Mucosa of rectum (tissue), 2 donors: ENCODE measurements at regions not wholly inside any gene's neighbourhood (a gene's known extent, or its start where the extent isn't known, plus 50 kb on each side); places are given as distances from the start of the nearest gene placed in this dataset.
"Not testable (repeated sequence)": the region's sequence is repeated elsewhere in the genome, so short reads cannot be mapped to it uniquely, and the experiment has no call there.

Experiments
- H3K27ac ChIP-seq, 2 donors: one replicate each; pipeline ENCODE4 v1.7.0; 2013; ENCODE audit warnings: inconsistent platforms in 2 of 2, low read depth in 2 of 2, low read length in 2 of 2
- H3K27me3 ChIP-seq, 2 donors: one replicate each; pipeline ENCODE4 v1.7.0; 2013; ENCODE audit warnings: low read length in 2 of 2; ENCODE audit not compliant: control insufficient read depth in 2 of 2, insufficient read depth in 2 of 2
- H3K36me3 ChIP-seq, 2 donors: one replicate each; pipeline ENCODE4 v1.7.0; 2013; ENCODE audit warnings: low read length in 2 of 2; ENCODE audit not compliant: control insufficient read depth in 2 of 2, insufficient read depth in 2 of 2
- H3K4me1 ChIP-seq, 2 donors: one replicate each; pipeline ENCODE4 v1.7.0; 2013; ENCODE audit warnings: low read length in 2 of 2, mild to moderate bottlenecking in 1 of 2; ENCODE audit not compliant: control insufficient read depth in 2 of 2, insufficient read depth in 2 of 2
- H3K4me3 ChIP-seq, 2 donors: one replicate each; pipeline ENCODE4 v1.7.0; 2013; ENCODE audit warnings: low read length in 2 of 2
- H3K9ac ChIP-seq, 2 donors: one replicate each; pipeline ENCODE4 v1.7.0; 2013; ENCODE audit warnings: low read length in 2 of 2, low read depth in 1 of 2, mild to moderate bottlenecking in 1 of 2
- H3K9me3 ChIP-seq, 2 donors: one replicate each; pipeline ENCODE4 v1.7.0; 2013; ENCODE audit warnings: low read length in 2 of 2; ENCODE audit not compliant: control insufficient read depth in 2 of 2
- donor health status: healthy.
- donor health status: Normal muscosa, but diverticular disease.

- no peaks in the 10 kb centered on the region for H3K27me3 ChIP-seq
- H3K9me3 ChIP-seq: no peaks in the 10 kb centered on the region
- H3K4me1 ChIP-seq: no peaks in the 10 kb centered on the region
- H3K9ac ChIP-seq: no peak overlapping the region
- H3K4me3 ChIP-seq: no peak overlapping the region
- no peak overlapping the region for H3K27ac ChIP-seq
- H3K36me3 ChIP-seq: no peaks in the 10 kb centered on the region
These were observed 242.4 kb upstream of the GALNT5 start for GRCh38 chr2:157015015-157015575.

DNA sequence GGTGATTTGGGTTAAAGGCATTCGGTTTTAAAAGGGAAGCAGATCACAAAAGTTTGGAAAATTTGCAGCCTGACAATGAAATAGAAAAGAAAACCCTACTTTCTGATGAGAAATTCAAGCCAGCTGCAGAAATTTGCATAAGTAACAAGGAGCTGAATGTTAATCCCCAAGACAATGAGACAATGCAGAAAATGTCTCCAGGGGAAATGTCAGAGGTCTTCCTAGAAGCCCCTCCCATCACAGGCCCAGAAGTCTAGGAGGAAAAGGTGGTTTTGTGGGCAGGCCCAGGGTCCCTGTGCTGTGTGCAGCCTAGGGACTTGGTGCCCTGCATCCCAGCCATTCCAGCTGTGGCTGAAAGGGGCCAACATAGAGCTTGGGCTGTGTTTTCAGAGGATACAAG is 234.2 kb upstream of the GALNT5 start:
- H3K27me3 ChIP-seq, H3K36me3 ChIP-seq, H3K9ac ChIP-seq, H3K9me3 ChIP-seq, H3K4me1 ChIP-seq, H3K4me3 ChIP-seq, H3K27ac ChIP-seq: not testable (repeated sequence)

GRCh38 chr2:157024129-157024528 is 233.4 kb upstream of the GALNT5 start:
- H3K27me3 ChIP-seq: no peaks in the 10 kb centered on the region
- H3K4me1 ChIP-seq: no peaks in the 10 kb centered on the region
- H3K4me3 ChIP-seq: no peak overlapping the region
- no peaks in the 10 kb centered on the region for H3K36me3 ChIP-seq
- no peaks in the 10 kb centered on the region for H3K9me3 ChIP-seq
- H3K9ac ChIP-seq: no peak overlapping the region
- H3K27ac ChIP-seq: no peak overlapping the region

- H3K4me1 ChIP-seq: no peaks in the 10 kb centered on the region
- no peak overlapping the region for H3K4me3 ChIP-seq
- no peak overlapping the region for H3K9ac ChIP-seq
- H3K9me3 ChIP-seq: no peaks in the 10 kb centered on the region
- H3K36me3 ChIP-seq: no peaks in the 10 kb centered on the region
- no peaks in the 10 kb centered on the region for H3K27me3 ChIP-seq
- H3K27ac ChIP-seq: no peak overlapping the region
These were observed 225.5 kb upstream of the GALNT5 start for GRCh38 chr2:157032017-157032416.

GRCh38 chr2:157036726-157037125 is 220.8 kb upstream of the GALNT5 start:
- Histone ChIP-seq H3K36me3 (no peaks in the 10 kb centered on the region), H3K4me1 (no peaks in the 10 kb centered on the region), H3K4me3 (no peak overlapping the region), H3K9me3 (no peaks in the 10 kb centered on the region), H3K27ac (no peak overlapping the region), H3K9ac (no peak overlapping the region), H3K27me3 (no peaks in the 10 kb centered on the region)

GRCh38 chr2:157043786-157044185 is 213.7 kb upstream of the GALNT5 start:
- H3K36me3 ChIP-seq: no peaks in the 10 kb centered on the region
- no peak overlapping the region for H3K4me3 ChIP-seq
- H3K9me3 ChIP-seq: no peaks in the 10 kb centered on the region
- no peak overlapping the region for H3K9ac ChIP-seq
- no peaks in the 10 kb centered on the region for H3K4me1 ChIP-seq
- no peaks in the 10 kb centered on the region for H3K27me3 ChIP-seq
- H3K27ac ChIP-seq: no peak overlapping the region

GRCh38 chr2:157046396-157046795 is 211.1 kb upstream of the GALNT5 start:
- Histone ChIP-seq H3K9me3 (no peaks in the 10 kb centered on the region), H3K27me3 (no peaks in the 10 kb centered on the region), H3K9ac (no peak overlapping the region), H3K4me1 (no peaks in the 10 kb centered on the region), H3K27ac (no peak overlapping the region), H3K36me3 (no peaks in the 10 kb centered on the region), H3K4me3 (no peak overlapping the region)

DNA sequence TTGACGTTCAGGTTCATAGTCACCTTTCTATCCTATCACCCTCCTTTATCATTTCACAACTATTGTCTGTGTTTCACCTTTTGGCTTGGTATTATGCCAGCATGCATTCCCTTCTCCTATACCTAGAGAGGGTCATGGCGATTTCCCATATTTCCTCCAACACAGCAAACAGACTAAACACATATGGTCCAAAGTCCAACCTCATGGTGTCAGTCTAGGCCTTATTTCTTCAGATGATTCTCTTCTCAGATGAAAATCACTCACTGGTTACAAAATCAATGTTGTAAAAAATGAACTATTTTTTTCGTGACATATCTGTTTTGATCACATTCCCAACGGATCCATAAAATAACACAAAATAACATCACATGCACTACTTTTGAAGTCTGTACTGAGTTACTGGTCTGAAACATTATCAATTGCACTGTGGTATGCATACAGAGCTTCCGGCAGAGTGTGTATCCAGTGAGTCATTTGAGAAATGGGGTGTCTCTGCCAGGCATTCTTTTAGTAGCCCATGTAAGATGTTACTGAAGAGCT is 204.8 kb upstream of the GALNT5 start:
- H3K9ac ChIP-seq: no peak overlapping the region
- H3K4me1 ChIP-seq: no peaks in the 10 kb centered on the region
- no peaks in the 10 kb centered on the region for H3K27me3 ChIP-seq
- H3K4me3 ChIP-seq: no peak overlapping the region
- H3K9me3 ChIP-seq: no peaks in the 10 kb centered on the region
- H3K27ac ChIP-seq: no peak overlapping the region
- H3K36me3 ChIP-seq: no peaks in the 10 kb centered on the region

- H3K9me3 ChIP-seq: no peaks in the 10 kb centered on the region
- no peak overlapping the region for H3K9ac ChIP-seq
- no peaks in the 10 kb centered on the region for H3K27me3 ChIP-seq
- H3K36me3 ChIP-seq: no peaks in the 10 kb centered on the region
- H3K4me1 ChIP-seq: no peaks in the 10 kb centered on the region
- H3K4me3 ChIP-seq: no peak overlapping the region
- no peak overlapping the region for H3K27ac ChIP-seq
These were observed 203.6 kb upstream of the GALNT5 start for GRCh38 chr2:157053876-157054275.

GRCh38 chr2:157055660-157056199 is 201.8 kb upstream of the GALNT5 start:
- Histone ChIP-seq H3K36me3 (no peaks in the 10 kb centered on the region), H3K9ac (no peak overlapping the region), H3K4me3 (no peak overlapping the region), H3K9me3 (no peaks in the 10 kb centered on the region), H3K4me1 (no peaks in the 10 kb centered on the region), H3K27ac (no peak overlapping the region), H3K27me3 (no peaks in the 10 kb centered on the region)
